Duodenal mucosa (tissue), 2 donors: ENCODE measurements at regions not wholly inside any gene's neighbourhood (a gene's known extent, or its start where the extent isn't known, plus 50 kb on each side); places are given as distances from the start of the nearest gene placed in this dataset.
"Not testable (repeated sequence)": the region's sequence is repeated elsewhere in the genome, so short reads cannot be mapped to it uniquely, and the experiment has no call there.

Experiments
- H3K27ac ChIP-seq: one replicate; pipeline ENCODE4 v1.7.0; 2013; ENCODE audit warnings: low read depth, low read length
- H3K27me3 ChIP-seq, 2 donors: one replicate each; pipeline ENCODE4 v1.7.0; 2013; ENCODE audit warnings: low read length in 2 of 2, control low read depth in 1 of 2; ENCODE audit not compliant: insufficient read depth in 2 of 2, control insufficient read depth in 1 of 2
- H3K36me3 ChIP-seq, 2 donors: one replicate each; pipeline ENCODE4 v1.7.0; 2013; ENCODE audit warnings: low read length in 2 of 2, control low read depth in 1 of 2; ENCODE audit not compliant: insufficient read depth in 2 of 2, control insufficient read depth in 1 of 2
- H3K4me1 ChIP-seq, 2 donors: one replicate each; pipeline ENCODE4 v1.7.0; 2013; ENCODE audit warnings: low read length in 2 of 2, control low read depth in 1 of 2; ENCODE audit not compliant: insufficient read depth in 2 of 2, control insufficient read depth in 1 of 2
- H3K4me3 ChIP-seq, 2 donors: one replicate each; pipeline ENCODE4 v1.7.0; 2013; ENCODE audit warnings: low read length in 2 of 2, low read depth in 1 of 2
- H3K9ac ChIP-seq, 2 donors: one replicate each; pipeline ENCODE4 v1.7.0; 2013; ENCODE audit warnings: low read length in 2 of 2, low read depth in 1 of 2
- H3K9me3 ChIP-seq, 2 donors: one replicate each; pipeline ENCODE4 v1.7.0; 2013; ENCODE audit warnings: low read length in 2 of 2, control low read depth in 1 of 2; ENCODE audit not compliant: control insufficient read depth in 1 of 2

- Histone ChIP-seq H3K36me3 (no peaks in the 10 kb centered on the region), H3K4me1 (no peaks in the 10 kb centered on the region), H3K27ac (no peak overlapping the region), H3K9me3 (no peaks in the 10 kb centered on the region), H3K4me3 (no peak overlapping the region), H3K27me3 (no peaks in the 10 kb centered on the region), H3K9ac (no peak overlapping the region)
These were observed 274.9 kb downstream of the KCNRG start for GRCh38 chr13:50290186-50290585.

- H3K27ac ChIP-seq = no peak overlapping the region
- H3K4me1 ChIP-seq = no peaks in the 10 kb centered on the region
- H3K27me3 ChIP-seq = no peaks in the 10 kb centered on the region
- no peaks in the 10 kb centered on the region for H3K36me3 ChIP-seq
- H3K9ac ChIP-seq = no peak overlapping the region
- no peaks in the 10 kb centered on the region for H3K9me3 ChIP-seq
- H3K4me3 ChIP-seq = no peak overlapping the region
These were observed 276.4 kb downstream of the KCNRG start for GRCh38 chr13:50291611-50292010.

- H3K4me1 ChIP-seq = no peaks in the 10 kb centered on the region
- no peaks in the 10 kb centered on the region for H3K27me3 ChIP-seq
- H3K9me3 ChIP-seq = no peaks in the 10 kb centered on the region
- H3K9ac ChIP-seq = no peak overlapping the region
- H3K36me3 ChIP-seq = no peaks in the 10 kb centered on the region
- no peak overlapping the region for H3K27ac ChIP-seq
- no peak overlapping the region for H3K4me3 ChIP-seq
These were observed 276.8 kb downstream of the KCNRG start for GRCh38 chr13:50292081-50292480.

GRCh38 chr13:50294425-50294824 lies 279.2 kb downstream of the KCNRG start:
- not testable (repeated sequence) for H3K9ac ChIP-seq, H3K4me1 ChIP-seq, H3K36me3 ChIP-seq, H3K27ac ChIP-seq, H3K4me3 ChIP-seq, H3K9me3 ChIP-seq, H3K27me3 ChIP-seq

GRCh38 chr13:50299546-50300249 lies 284.5 kb downstream of the KCNRG start:
- Histone ChIP-seq H3K36me3 (no peaks in the 10 kb centered on the region), H3K4me3 (no peak overlapping the region), H3K9ac (no peak overlapping the region), H3K27me3 (no peaks in the 10 kb centered on the region), H3K27ac (no peak overlapping the region), H3K4me1 (no peaks in the 10 kb centered on the region), H3K9me3 (no peaks in the 10 kb centered on the region)

GRCh38 chr13:50303963-50304721 lies 288.9 kb downstream of the KCNRG start:
- no peaks in the 10 kb centered on the region for H3K36me3 ChIP-seq

GRCh38 chr13:50306156-50306555 lies 290.9 kb downstream of the KCNRG start:
- H3K27ac ChIP-seq = no peak overlapping the region
- H3K27me3 ChIP-seq = no peaks in the 10 kb centered on the region
- no peak overlapping the region for H3K9ac ChIP-seq
- H3K9me3 ChIP-seq = no peaks in the 10 kb centered on the region
- no peak overlapping the region for H3K4me3 ChIP-seq
- no peaks in the 10 kb centered on the region for H3K36me3 ChIP-seq
- H3K4me1 ChIP-seq = peaks cover 0 to 8% of the 10 kb centered on the region in 2 donors

More at GRCh38 chr13:50303963-50304721, 288.9 kb downstream of the KCNRG start:
- no peak overlapping the region for H3K4me3 ChIP-seq
- H3K4me1 ChIP-seq = no peaks in the 10 kb centered on the region
- H3K27me3 ChIP-seq = no peaks in the 10 kb centered on the region
- H3K27ac ChIP-seq = no peak overlapping the region
- H3K9me3 ChIP-seq = no peaks in the 10 kb centered on the region
- no peak overlapping the region for H3K9ac ChIP-seq

- no peak overlapping the region for H3K27ac ChIP-seq
- H3K27me3 ChIP-seq = no peaks in the 10 kb centered on the region
- H3K4me3 ChIP-seq = no peak overlapping the region
- no peak overlapping the region for H3K9ac ChIP-seq
- no peaks in the 10 kb centered on the region for H3K36me3 ChIP-seq
- H3K4me1 ChIP-seq = peaks cover 0 to 8% of the 10 kb centered on the region in 2 donors
- H3K9me3 ChIP-seq = no peaks in the 10 kb centered on the region
These were observed 294.1 kb downstream of the KCNRG start for GRCh38 chr13:50309318-50309717.

- no peak overlapping the region for H3K4me3 ChIP-seq
- no peak overlapping the region for H3K27ac ChIP-seq
- no peaks in the 10 kb centered on the region for H3K9me3 ChIP-seq
- peaks cover 0 to 8% of the 10 kb centered on the region in 2 donors for H3K4me1 ChIP-seq
- H3K36me3 ChIP-seq = no peaks in the 10 kb centered on the region
- H3K9ac ChIP-seq = no peak overlapping the region
- no peaks in the 10 kb centered on the region for H3K27me3 ChIP-seq
These were observed 294.8 kb downstream of the KCNRG start for GRCh38 chr13:50309882-50310594.

GRCh38 chr13:50310734-50311133 lies 295.5 kb downstream of the KCNRG start:
- Histone ChIP-seq H3K27me3 (no peaks in the 10 kb centered on the region), H3K4me1 (peaks cover 0 to 8% of the 10 kb centered on the region in 2 donors), H3K9me3 (no peaks in the 10 kb centered on the region), H3K36me3 (no peaks in the 10 kb centered on the region), H3K9ac (no peak overlapping the region), H3K4me3 (no peak overlapping the region), H3K27ac (no peak overlapping the region)
